HuH-7 (cell line): ENCODE measurements at regions not wholly inside any gene's neighbourhood (a gene's known extent, or its start where the extent isn't known, plus 50 kb on each side); places are given as distances from the start of the nearest gene placed in this dataset.

ENCODE experiments used
- DNase-seq: peaks from one replicate; pipeline ENCODE4 v3.0.0; 2011; ENCODE audit warnings: low spot score

DNA sequence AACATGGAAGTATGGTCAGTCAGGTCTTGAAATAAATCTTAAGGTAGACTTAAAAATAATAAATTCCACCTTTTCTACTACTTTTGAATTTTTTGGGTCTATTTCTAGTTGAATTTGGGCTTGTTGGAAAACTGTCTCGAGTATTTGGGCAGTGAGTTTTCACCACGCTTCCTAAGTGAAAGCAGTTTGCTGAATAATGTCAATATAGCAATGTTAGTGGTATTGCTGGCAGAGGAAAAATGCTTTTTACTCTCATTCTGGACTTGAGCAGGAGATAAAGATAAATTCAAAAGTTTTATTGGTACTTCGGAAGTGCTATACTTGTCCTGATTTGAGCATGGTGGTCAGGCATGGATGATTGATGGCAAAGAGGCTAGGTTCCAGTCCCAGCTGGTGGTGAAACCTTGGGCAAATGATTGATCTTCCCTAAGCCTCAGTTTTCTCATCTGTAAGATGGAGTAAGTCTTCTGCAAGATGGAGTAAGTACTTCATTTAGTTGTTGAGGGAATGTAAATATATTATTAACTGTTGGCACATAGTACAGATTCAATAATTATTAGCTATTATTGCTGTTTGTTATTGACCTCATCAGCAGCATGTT is 503.5 kb upstream of the ZEB2 start:
- DNase-seq, result no peak

DNA sequence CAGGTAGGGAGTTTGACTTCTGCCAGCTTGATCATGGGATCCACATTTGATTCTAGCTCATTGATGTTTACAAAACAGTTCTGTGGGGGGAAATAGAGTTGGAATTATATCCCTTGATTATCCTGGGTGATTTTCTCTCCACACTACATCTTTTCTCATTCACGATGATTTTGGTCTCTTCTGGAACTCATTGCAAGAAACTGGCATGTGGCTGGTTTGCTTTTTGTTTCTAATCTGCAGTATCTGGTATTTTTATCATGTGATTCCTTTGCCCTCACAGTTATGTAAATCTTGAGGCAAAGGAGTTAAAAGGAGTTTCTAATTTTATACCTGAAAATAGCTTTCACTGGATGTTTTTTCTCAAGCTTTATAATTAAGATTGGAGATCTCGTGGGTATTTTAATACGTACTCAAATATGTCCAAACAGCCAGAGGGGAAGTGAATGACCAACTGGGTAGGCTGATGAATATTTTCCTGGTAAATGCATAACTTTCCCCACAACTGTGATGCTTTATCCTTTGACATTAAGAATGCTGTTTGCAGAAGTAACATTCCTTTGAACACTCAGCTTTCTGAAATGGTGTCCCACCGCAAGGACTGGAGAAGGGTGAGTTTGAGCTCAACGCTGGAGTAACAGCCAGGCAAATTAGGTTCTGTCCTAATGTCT is 502.9 kb upstream of the ZEB2 start:
- no peak for DNase-seq

DNA sequence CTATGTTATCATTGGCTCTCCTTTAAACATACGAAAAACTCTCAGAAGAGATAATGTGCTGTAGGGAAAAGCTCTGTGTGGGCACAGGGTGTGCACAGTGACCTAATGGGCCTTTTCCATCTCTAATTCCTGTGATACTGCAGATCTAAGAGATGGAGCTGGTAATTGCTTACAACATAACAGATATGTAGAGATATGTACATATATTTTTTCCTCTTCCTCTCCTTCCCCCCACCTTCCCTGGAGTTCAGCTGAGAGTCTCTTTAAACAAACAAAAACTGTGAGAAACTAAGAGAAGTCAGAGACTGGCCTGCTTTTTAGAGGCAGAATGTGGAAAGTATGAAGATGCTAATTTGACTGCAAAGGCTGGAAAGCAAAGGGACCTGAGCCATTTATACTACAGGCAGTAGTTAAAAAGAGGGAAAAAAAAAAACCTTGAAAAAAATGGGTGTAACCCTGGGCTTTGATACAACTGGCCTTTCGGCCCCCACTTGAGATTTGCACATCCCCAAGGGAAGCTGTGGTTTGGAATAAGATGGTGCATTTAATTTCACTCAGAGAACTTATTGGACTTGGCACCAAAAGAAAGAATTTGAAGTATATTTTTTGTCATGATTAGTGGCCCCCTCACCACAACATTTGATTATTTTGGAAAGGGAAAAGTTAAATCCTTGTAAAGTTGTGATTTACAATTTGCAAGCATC is 502.2 kb upstream of the ZEB2 start:
- no peak for DNase-seq

DNA sequence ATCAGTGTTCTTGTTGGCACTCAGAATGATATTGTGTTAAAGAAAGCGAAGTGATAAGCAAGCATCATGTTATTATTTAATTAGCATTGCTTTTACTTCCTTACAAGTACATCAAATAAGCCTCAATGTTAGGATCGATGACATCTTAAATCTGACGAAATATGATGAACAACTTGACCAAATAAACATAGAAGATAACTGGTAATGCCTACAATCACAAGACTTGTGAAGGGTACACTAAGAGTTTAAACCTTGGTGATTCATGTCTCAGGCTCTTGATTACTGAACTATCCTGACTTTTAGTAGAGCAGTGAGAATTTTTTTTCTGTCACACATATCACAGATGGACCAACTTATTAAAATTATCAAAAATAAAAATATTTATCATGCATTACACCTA is 500.8 kb upstream of the ZEB2 start:
- DNase-seq, result no peak

DNA sequence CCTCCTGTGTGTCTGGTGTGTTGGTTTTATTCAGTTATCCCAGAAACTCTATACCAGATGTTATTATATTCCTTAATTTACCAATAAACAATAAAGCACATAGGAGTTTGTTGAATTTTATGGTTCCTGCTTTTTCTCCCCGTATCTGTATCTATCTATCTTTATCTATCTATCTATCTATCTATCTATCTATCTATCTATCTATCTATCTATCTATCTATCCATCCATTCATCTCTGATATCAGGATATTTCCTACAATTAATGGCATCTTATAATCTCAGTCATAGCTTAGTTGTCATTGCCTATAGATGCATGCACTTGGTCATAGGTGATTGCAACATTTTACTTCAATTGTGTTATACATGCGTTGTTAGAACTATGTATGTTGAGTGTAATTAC is 500.2 kb upstream of the ZEB2 start:
- DNase-seq, result no peak

DNA sequence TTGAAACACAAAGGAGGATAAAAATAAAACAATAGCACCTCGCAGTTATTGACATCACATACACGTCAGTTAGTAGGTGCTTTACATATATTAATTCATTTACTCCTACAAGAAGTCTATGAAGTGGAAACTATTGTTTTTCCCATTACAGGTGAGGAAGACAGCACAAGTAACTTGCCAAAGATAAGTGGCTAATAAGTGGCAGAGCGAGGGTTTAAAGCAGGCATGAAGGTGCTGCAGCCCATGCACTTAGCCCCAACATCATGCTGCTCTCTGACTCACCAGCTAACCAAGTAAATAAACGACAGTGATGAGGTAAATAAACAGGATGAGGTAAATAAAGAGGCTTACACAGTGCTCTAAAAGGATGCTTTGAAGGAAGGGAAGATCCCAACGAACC is 498.6 kb upstream of the ZEB2 start:
- no peak for DNase-seq

DNA sequence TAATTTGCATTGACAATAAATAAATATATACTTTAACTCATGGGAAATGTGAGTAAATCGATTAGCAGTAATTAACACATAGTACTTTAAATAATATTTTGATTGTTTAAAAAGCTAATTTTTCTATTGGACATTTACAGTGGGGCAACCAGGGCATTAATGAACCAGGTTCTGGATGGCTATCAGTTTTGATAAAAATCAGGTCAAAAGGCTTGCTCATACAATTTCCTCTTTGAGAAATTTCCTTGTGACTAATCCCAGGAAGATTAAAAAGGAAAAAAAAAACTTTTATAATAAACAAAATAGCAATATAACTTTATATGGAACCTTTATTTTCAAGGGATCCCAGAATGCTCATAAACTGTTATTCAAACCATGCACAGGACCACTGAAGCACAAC is 497.2 kb upstream of the ZEB2 start:
- DNase-seq, result no peak

DNA sequence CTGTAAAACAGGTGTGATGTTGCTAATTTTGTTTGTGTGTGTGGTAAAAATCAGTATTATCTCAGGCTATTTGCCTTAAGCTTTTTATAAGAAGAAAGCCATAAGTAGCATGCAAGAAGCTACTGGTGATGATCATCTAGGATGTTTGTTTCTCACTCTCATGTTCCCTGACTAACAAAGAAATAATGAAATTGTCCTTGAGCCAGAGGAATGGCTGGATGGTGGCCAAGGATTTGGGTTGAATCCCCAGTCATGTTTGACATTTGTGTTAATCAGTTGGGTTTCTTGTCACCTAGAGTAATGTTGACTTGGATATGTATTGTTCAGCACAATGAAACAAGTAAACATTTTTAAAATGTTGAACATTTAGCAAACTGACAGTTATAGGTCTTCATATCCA is 496.8 kb upstream of the ZEB2 start:
- no peak for DNase-seq

DNA sequence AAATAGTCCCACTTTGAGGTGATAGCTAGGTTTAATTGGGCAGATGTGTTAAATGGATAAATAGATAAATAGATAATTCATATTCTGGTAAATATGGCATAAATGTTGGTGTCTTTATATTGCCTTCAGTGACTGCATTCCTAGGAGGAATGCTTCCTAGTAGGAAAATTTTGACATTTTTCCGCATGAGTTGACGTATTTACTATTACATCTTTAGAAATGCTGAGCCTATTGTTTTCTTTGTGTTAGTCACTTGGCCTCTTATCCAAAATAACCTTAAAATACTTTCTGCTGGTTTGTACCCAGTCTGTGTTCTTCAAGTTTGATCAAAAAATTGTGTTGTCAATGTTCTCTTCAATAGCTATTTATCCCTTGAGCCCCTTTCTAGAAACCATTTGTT is 495.6 kb upstream of the ZEB2 start:
- no peak for DNase-seq

DNA sequence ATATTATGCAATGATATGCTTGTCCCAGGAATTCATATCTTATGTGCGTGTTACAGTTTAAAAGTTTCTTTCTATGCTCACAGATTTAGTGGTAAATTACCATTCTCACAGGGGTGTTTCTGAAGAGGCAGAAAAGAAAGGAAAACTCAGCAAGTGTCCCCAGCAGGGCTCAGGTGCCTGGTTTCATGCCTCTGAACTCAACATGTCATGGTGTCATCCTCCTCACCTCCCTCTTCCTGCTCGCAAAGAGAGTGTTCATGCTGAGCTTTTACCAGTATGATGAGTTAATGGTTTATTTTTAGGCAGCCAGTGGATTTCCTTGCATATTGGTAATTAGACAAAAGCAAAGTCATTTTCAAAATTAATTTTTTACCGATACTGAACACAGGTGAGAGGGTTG is 492.9 kb upstream of the ZEB2 start:
- DNase-seq, result no peak

DNA sequence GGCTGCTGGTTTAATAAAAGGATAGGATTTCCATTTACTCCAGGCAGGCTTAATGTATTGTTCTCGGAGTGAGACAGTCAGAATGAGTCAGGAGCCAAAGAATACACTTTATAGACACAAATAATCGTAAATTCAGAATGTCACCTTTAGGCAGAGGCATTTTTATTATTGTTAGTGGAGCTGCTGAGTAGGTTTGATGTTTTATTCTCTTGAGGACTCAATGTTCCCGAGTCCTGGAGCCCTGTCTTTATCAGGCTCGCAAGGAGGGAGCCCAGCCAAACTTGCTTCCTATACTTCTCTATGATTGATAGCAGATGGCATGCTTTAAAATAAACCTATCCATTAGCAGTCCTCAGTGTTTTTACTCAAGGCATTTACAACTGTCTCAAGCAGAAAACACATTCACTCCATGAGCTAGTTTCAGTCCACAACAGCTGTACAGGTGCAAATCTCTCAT is 492.3 kb upstream of the ZEB2 start:
- DNase-seq, result no peak

DNA sequence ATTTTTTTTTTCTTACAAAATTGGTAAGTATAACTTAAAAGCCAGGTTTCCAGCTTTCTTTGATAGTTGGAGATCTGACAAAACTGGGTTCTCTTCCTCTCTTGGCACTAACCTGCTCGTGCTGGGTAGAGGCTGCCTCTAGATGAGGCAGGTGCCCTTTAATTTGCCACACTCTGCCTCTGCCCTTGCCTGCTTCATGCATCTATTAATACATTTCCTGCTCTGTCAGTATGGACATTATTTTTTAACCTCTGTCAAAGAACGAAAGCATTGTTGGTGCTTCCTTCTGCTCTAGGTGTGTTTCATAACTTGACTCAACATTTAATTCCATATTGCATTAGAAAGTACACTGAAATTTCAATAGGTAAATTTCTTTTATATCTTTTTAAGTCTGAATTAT is 490.7 kb upstream of the ZEB2 start:
- no peak for DNase-seq

DNA sequence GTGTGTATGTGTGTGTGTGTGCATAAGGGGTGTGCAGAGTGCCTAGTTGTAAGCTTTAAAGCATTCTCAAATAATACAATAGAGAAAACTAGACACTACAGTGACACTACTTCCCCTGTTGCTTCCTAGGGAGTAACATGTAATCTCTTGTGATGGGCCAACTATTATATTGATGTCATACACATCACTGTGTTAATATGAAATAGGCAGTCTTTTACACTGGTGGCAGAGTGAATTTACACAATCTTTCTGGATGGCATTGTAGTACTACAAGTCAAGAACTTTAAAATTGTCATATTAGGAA is 488.0 kb upstream of the ZEB2 start:
- no peak for DNase-seq

DNA sequence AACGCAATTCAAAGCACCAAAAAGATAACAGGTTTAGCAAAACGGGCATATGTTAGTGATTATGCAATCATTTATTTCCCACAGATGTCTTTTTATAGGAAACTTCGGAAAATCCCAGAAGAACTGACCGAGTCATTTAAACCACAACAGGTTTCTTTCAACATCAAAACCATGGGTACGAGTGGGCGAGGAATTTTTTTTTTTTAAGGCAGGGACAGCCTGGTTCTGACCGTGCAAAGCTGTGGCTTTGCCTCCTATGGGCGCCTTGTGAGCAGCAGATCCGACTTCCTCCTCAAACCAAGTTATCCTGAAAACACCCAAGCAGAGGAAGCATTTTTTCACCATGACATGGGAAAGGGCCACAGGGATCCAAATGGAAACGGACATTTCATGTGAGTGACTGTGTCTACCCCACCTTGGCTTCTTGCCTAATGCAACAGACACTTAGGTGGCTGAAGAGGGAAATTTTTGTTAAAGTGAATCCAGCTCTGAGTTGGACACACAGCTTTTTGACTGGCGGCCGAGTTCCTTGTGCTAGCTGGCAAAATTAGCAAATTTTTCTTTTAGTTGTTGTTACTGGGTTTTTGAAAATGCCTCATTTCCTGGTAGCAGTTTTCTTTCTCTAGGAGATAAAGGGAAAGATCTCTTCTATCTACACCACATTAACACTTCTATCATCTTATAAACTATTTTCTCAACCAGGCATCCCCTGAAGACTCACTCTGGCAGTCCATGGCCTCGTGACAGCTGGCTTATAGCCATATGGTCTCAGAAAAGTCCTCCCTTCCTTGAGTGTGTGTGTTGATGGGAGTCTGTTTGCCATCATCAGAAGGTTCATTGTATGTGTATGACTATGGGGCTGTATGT is 487.4 kb upstream of the ZEB2 start:
- DNase-seq, result no peak

DNA sequence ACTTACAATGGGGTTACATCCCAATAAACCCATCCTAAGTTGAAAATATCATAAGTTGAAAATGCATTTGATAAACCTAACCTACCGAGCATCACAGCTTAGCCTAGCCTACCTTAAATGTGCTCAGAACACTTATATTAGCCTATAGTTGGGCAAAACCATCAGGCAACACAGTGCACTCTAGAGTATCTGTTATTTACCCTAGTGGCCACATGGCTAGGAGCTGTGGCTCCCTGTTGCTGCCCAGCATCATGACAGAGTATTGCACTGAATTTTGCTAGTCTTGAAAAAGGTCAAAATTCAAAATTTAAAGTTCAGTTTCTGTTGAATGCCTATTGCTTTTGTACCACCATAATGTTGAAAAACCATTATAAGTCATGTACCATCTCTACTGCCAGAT is 482.7 kb upstream of the ZEB2 start:
- no peak for DNase-seq

DNA sequence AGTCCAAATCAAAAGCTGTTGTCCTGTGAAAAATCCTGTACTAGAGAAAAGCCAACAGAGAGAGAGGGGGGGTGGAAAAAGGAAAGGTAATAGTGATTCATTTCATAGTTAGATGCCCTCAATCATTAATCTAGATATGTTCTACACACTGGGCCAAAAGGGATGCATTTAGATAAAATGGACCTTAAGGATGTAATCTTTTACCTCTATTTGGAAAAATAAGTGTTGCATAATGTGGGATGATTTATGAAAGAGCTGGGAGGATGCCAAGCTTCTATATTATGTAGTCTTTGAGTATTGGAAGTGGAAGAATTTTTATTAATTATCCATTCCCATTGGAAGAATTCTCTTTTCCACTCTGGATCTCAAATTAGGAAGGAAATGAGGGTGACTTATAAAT is 480.5 kb upstream of the ZEB2 start:
- DNase-seq, result no peak

DNA sequence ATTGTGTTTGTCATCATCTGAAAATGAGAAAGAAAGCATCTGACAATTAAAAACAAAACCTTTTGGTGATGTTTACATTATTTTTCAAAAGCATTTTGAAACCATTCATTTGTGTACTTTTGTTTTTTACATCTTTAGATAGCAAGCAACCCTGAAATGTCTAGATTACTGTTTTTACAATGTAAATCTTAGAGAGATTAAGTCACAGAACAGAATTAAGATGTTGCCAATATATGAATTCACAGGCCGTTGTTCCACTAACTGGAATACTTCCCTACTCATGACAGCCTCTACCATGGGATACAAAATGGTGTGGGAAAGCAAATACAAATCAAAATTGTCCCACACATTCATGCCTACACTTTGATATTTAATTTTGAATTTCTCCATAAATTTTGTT is 480.0 kb upstream of the ZEB2 start:
- DNase-seq, result no peak

DNA sequence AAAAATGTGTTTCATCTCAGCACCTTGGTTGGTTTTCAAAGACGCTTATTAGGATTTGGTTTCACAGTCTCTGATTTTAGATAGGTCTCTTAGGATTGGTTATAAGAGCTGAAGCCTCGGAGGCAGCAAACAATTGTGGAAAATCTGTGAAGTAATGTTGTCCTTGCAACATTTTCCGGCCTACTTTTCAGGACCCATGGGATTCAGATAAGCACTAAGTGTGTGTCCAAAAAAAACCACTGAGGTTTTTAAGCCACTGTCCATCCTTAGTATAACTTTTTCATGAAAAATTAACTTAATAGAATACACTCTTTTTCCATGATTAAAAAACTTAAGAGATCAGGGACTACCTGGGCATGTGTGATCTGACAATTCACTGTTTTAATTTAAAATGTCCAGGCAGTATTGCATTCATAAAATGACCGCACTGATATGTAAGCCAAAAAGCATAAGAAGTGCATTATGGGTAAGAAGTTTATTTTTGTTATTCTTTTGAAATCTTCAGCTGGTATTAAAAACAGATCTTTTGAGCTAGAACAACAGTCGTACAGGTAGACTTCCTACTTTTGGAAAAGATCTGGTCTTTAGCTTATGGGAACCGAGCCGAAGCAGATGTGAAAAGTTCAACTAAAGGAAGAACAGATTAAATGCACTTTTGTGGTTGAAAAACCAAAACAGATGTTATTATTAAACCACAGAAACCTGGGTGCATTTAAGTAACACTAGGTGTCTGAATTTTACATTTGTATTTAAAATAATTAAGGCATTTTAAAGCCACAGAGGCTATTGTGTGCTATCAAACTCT is 479.4 kb upstream of the ZEB2 start:
- DNase-seq, result no peak

DNA sequence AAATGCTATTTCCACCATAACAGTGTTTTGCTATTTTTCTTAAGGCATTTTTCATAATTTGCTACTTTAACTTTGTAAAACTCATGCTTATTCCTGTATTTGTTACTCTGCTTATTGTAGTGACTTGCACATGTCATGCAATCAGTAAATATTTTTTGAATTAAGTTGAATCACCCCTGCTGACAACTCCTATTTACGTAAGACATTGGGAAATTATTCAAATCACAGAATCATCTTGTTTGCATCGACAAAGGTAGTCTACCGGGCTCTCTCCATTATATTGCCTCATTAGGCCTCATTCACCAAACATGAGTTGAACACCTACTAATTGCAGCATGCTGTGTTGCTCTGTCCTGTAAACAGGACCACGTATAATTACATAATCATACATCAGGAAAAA is 478.5 kb upstream of the ZEB2 start:
- no peak for DNase-seq

DNA sequence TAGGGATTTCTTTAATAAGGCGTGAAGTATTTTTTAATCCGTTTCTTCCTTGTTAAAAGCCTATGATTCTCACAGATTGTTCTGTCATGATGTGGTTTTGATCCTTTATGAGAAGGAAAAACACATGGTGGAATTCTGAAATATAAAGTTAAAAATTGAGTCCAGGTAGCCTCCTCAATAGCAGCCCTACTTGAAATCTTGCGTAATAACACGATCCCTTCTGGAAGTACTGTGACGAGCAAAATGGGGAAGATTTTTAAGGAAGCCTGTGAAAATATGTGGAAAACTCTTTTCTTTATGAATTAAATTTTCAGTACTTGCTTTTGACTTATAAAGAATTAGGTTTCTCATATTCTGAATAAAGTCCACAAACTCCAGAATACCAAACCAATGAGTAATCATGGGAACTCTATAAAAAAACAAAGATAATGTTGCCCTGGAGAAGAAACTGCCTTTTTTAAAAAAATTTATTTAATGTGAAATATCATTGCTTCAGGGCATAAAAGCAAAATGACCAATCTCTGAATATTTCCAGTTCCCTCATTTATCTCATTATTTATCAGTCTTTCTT is 476.4 kb upstream of the ZEB2 start:
- DNase-seq, result no peak

DNA sequence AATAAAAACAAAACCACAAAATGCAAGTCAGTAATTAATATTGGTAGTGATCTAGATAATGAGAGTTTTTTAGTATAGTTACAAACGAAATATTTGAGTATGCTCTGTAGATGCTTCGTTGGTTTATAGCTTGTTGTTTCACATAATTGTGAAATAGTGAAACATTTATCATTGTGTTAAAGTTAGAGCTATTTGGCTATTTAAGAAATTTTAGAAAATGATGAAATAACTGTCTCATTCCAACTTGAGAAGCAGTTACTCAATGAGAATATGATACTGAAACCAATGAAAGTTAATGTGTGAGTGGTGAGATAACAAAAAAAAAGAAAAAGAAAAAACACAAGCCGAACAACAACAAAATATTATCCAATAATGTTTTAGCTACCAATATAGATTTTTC is 475.6 kb upstream of the ZEB2 start:
- DNase-seq, result no peak

DNA sequence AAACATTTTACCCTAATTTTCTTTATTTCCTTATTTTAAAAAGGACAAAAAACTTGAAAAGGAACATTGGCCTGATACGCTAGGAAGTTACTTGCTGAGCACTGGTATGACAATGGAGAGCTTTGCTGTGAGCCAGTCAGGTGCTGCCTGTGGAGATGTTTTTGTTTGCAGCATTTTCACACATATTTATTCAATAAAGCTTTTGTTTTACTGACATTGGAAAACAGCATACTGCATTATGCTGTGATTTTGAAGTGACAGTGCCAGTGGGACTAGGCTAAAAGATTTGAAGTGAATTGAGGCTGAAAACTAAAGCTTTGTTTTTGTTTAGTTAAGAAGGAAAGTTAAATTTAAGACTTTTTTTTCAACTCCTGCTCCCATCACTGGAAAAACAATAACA is 470.7 kb upstream of the ZEB2 start:
- no peak for DNase-seq
